Kidney glomerular epithelial cell (primary cell): ENCODE measurements at regions not wholly inside any gene's neighbourhood (a gene's known extent, or its start where the extent isn't known, plus 50 kb on each side); places are given as distances from the start of the nearest gene placed in this dataset.
A peak's percentile ranks its signal among the peaks of the same experiment; 100 is the strongest.
"Not testable (repeated sequence)": the region's sequence is repeated elsewhere in the genome, so short reads cannot be mapped to it uniquely, and the experiment has no call there.

Source experiments
- DNase-seq: peaks from one replicate; lab custom pipeline; 2025; lab: John Stamatoyannopoulos, UW

GRCh38 chr1:106412321-106412720, 644.2 kb upstream of the PRMT6 start:
- not testable (repeated sequence) for DNase-seq

GRCh38 chr1:106435269-106435668, 621.2 kb upstream of the PRMT6 start:
- DNase-seq, result no peak

GRCh38 chr1:106439475-106439874, 617.0 kb upstream of the PRMT6 start:
- DNase-seq, result no peak

- no peak for DNase-seq
Observed at GRCh38 chr1:106447466-106447865, 609.0 kb upstream of the PRMT6 start.

GRCh38 chr1:106456832-106457231, 599.6 kb upstream of the PRMT6 start:
- no peak for DNase-seq

GRCh38 chr1:106457368-106457767, 599.1 kb upstream of the PRMT6 start:
- no peak for DNase-seq

- no peak for DNase-seq
Observed at GRCh38 chr1:106458866-106459265, 597.6 kb upstream of the PRMT6 start.

- DNase-seq, result no peak
Observed at GRCh38 chr1:106459418-106459817, 597.1 kb upstream of the PRMT6 start.

- no peak for DNase-seq
Observed at GRCh38 chr1:106465666-106466065, 590.8 kb upstream of the PRMT6 start.

GRCh38 chr1:106480629-106481028, 575.8 kb upstream of the PRMT6 start:
- DNase-seq, result no peak

GRCh38 chr1:106492880-106493279, 563.6 kb upstream of the PRMT6 start:
- DNase-seq, result no peak

GRCh38 chr1:106494646-106495045, 561.8 kb upstream of the PRMT6 start:
- DNase-seq, result no peak

GRCh38 chr1:106498238-106498637, 558.2 kb upstream of the PRMT6 start:
- no peak for DNase-seq

GRCh38 chr1:106502659-106503058, 553.8 kb upstream of the PRMT6 start:
- DNase-seq, result no peak

- DNase-seq, result no peak
Observed at GRCh38 chr1:106515375-106515774, 541.1 kb upstream of the PRMT6 start.

- no peak for DNase-seq
Observed at GRCh38 chr1:106517224-106517623, 539.2 kb upstream of the PRMT6 start.

GRCh38 chr1:106523497-106523896, 533.0 kb upstream of the PRMT6 start:
- DNase-seq, result no peak

GRCh38 chr1:106524631-106525030, 531.8 kb upstream of the PRMT6 start:
- no peak for DNase-seq

- DNase-seq, result peak; percentile 50
Observed at GRCh38 chr1:106526650-106527049, 529.8 kb upstream of the PRMT6 start.

- DNase-seq, result no peak
Observed at GRCh38 chr1:106534612-106535011, 521.9 kb upstream of the PRMT6 start.

- no peak for DNase-seq
Observed at GRCh38 chr1:106536741-106537140, 519.7 kb upstream of the PRMT6 start.

- DNase-seq, result no peak
Observed at GRCh38 chr1:106548726-106549125, 507.7 kb upstream of the PRMT6 start.

- DNase-seq, result no peak
Observed at GRCh38 chr1:106554294-106554693, 502.2 kb upstream of the PRMT6 start.

GRCh38 chr1:106555571-106555970, 500.9 kb upstream of the PRMT6 start:
- no peak for DNase-seq

- DNase-seq, result no peak
Observed at GRCh38 chr1:106564192-106564591, 492.3 kb upstream of the PRMT6 start.
